A549 (cell line): ENCODE measurements at regions not wholly inside any gene's neighbourhood (a gene's known extent, or its start where the extent isn't known, plus 50 kb on each side); places are given as distances from the start of the nearest gene placed in this dataset.

Experiments
- CEBPB ChIP-seq, 2 experiments: fragments of >200 bp in 1 of 2; sonication (Bioruptor Twin) in 1 of 2; formaldehyde crosslinking in 1 of 2; IDR thresholded peaks; 2 replicates each; pipeline ENCODE4 v1.6.1; 2012 to 2016
- JUN ChIP-seq, 2 experiments: fragments of >200 bp; sonication (Bioruptor Twin); formaldehyde crosslinking; IDR thresholded peaks; 2 replicates in 1 of 2; 3 replicates in 1 of 2; pipeline ENCODE4 v1.6.1; 2016 to 2017
- JUNB ChIP-seq: fragments of >200 bp; sonication (Bioruptor Twin); formaldehyde crosslinking; IDR thresholded peaks from 2 replicates; pipeline ENCODE4 v1.6.1; 2016
- MYC ChIP-seq: IDR thresholded peaks from 2 replicates; pipeline ENCODE4 v1.6.1; 2012; ENCODE audit warnings: mild to moderate bottlenecking, inconsistent platforms, low read length, improper control_type of control experiment, borderline replicate concordance
- POLR2A ChIP-seq: IDR thresholded peaks from 2 replicates; pipeline ENCODE4 v1.6.1; 2012; ENCODE audit warnings: mild to moderate bottlenecking, low read length
- RAD21 ChIP-seq, 2 experiments: fragments of >200 bp in 1 of 2; sonication (Bioruptor Twin) in 1 of 2; formaldehyde crosslinking in 1 of 2; IDR thresholded peaks in 1 of 2; conservative IDR thresholded peaks in 1 of 2; 2 replicates in 1 of 2; 3 replicates in 1 of 2; pipeline ENCODE4 v1.6.1; 2012 to 2018; ENCODE audit warnings: inconsistent platforms in 1 of 2
- SMC3 ChIP-seq: fragments of >200 bp; sonication (Bioruptor Twin); formaldehyde crosslinking; IDR thresholded peaks from 3 replicates; pipeline ENCODE4 v1.6.1; 2018; ENCODE audit warnings: inconsistent platforms

- TF ChIP-seq JUN (IDR thresholded peaks at IDR 0.05) (no peak), RAD21 (conservative IDR thresholded peaks at IDR 0.05 in 1 of 2, IDR thresholded peaks at IDR 0.05 in 1 of 2) (no peak), JUNB (no peak), CEBPB (IDR thresholded peaks at IDR 0.05) (no peak), SMC3 (no peak), POLR2A (no peak), MYC (no peak)
Observed at GRCh38 chr16:55033225-55034156, 102.8 kb downstream of the IRX5 start.
